IMR-90 (cell line): ENCODE measurements at regions not wholly inside any gene's neighbourhood (a gene's known extent, or its start where the extent isn't known, plus 50 kb on each side); places are given as distances from the start of the nearest gene placed in this dataset.

Source experiments
- ATAC-seq: fragments of 200-7000 bp; cut with Tn5 transposase; 2 replicates; pipeline ENCODE4 v1.9.1; 2020; ENCODE audit warnings: low read depth, mild to moderate bottlenecking, moderate library complexity
- BruUV-seq: library from RNA; stranded (reverse); fragments of 400-500 nt; replicated peaks from 2 replicates; lab custom pipeline; 2021; lab: Mats Ljungman, UMichigan
- CTCF ChIA-PET: fragments of 300-600 bp; formaldehyde crosslinking; extraction: SDS; loops from one replicate; lab custom pipeline; 2021; ENCODE audit warnings: antibody characterized with exemption; lab: Yijun Ruan, JAX
- POLR2A ChIA-PET: fragments of 300-600 bp; sonication (Branson Sonifier 250); formaldehyde crosslinking; loops from one replicate; lab custom pipeline; 2022; ENCODE audit warnings: antibody characterized with exemption; ENCODE audit not compliant: unreplicated experiment; lab: Charles Lee
- DNase-seq: peaks from one replicate; pipeline ENCODE4 v3.0.0; 2013
- H2AFZ ChIP-seq: replicated peaks from 2 replicates; pipeline ENCODE3; 2013; ENCODE audit warnings: low read length, mild to moderate bottlenecking; ENCODE audit not compliant: poor library complexity
- H2AK5ac ChIP-seq: 2 replicates; pipeline ENCODE4 v1.6.1; 2013; ENCODE audit warnings: low read depth, low read length, inconsistent platforms
- H2AK9ac ChIP-seq: replicated peaks from 2 replicates; pipeline ENCODE3; 2013; ENCODE audit warnings: mild to moderate bottlenecking, low read depth, low read length, moderate library complexity; ENCODE audit not compliant: poor library complexity
- H2BK120ac ChIP-seq: 2 replicates; pipeline ENCODE4 v1.6.1; 2013; ENCODE audit warnings: low read depth, low read length, inconsistent platforms
- H2BK15ac ChIP-seq: 3 replicates; pipeline ENCODE4 v1.6.1; 2013; ENCODE audit warnings: low read depth, low read length, inconsistent platforms
- H2BK20ac ChIP-seq: 2 replicates; pipeline ENCODE4 v1.6.1; 2013; ENCODE audit warnings: low read depth, mild to moderate bottlenecking, inconsistent platforms, low read length, moderate library complexity
- H2BK5ac ChIP-seq: 2 replicates; pipeline ENCODE4 v1.6.1; 2013; ENCODE audit warnings: mild to moderate bottlenecking, low read depth, low read length, inconsistent platforms; ENCODE audit not compliant: poor library complexity, severe bottlenecking
- H3K14ac ChIP-seq: replicated peaks from 2 replicates; pipeline ENCODE4 v1.6.1; 2013; ENCODE audit warnings: low read depth, low read length, inconsistent platforms
- H3K18ac ChIP-seq: 2 replicates; pipeline ENCODE4 v1.6.1; 2013; ENCODE audit warnings: low read depth, low read length, control low read depth
- H3K23ac ChIP-seq: 2 replicates; pipeline ENCODE4 v1.6.1; 2013; ENCODE audit warnings: low read depth, low read length, inconsistent platforms
- H3K27ac ChIP-seq: 2 replicates; pipeline ENCODE4 v1.5.1; 2013; ENCODE audit warnings: mild to moderate bottlenecking, control low read depth, low read length; ENCODE audit not compliant: insufficient read depth
- H3K27me3 ChIP-seq: 2 replicates; pipeline ENCODE4 v1.6.1; 2013; ENCODE audit warnings: low read length; ENCODE audit not compliant: control insufficient read depth, insufficient read depth
- H3K36me3 ChIP-seq: 2 replicates; pipeline ENCODE4 v1.6.1; 2013; ENCODE audit warnings: low read length, mixed read lengths; ENCODE audit not compliant: control insufficient read depth, insufficient read depth
- H3K4ac ChIP-seq: 2 replicates; pipeline ENCODE4 v1.6.1; 2013; ENCODE audit warnings: low read depth, low read length, inconsistent platforms
- H3K4me1 ChIP-seq: 2 replicates; pipeline ENCODE4 v1.6.1; 2013; ENCODE audit warnings: low read length, mixed read lengths; ENCODE audit not compliant: control insufficient read depth, insufficient read depth
- H3K4me2 ChIP-seq: 2 replicates; pipeline ENCODE4 v1.6.1; 2013; ENCODE audit warnings: low read depth, mild to moderate bottlenecking, control low read depth, low read length, moderate library complexity
- H3K4me3 ChIP-seq: 2 replicates; pipeline ENCODE4 v1.5.1; 2013; ENCODE audit warnings: low read depth, mild to moderate bottlenecking, control low read depth, low read length, moderate library complexity; ENCODE audit not compliant: insufficient read depth
- H3K56ac ChIP-seq: 2 replicates; pipeline ENCODE4 v1.6.1; 2013; ENCODE audit warnings: low read length, inconsistent platforms; ENCODE audit not compliant: insufficient read depth; ENCODE audit errors: extremely low read depth
- H3K79me1 ChIP-seq, 2 experiments: 2 replicates each; pipeline ENCODE4 v1.6.1; 2013; ENCODE audit warnings: low read length in 2 of 2, inconsistent platforms in 1 of 2, low read depth in 1 of 2
- H3K9ac ChIP-seq: 2 replicates; pipeline ENCODE4 v1.6.1; 2013; ENCODE audit warnings: low read depth, low read length, control low read depth
- H3K9me1 ChIP-seq: 2 replicates; pipeline ENCODE4 v1.6.1; 2013; ENCODE audit warnings: low read length, inconsistent platforms; ENCODE audit not compliant: insufficient read depth
- H3K9me3 ChIP-seq: 2 replicates; pipeline ENCODE4 v1.6.1; 2013; ENCODE audit warnings: low read length; ENCODE audit not compliant: control insufficient read depth, insufficient read depth
- H4K20me1 ChIP-seq: 2 replicates; pipeline ENCODE4 v1.6.1; 2013; ENCODE audit warnings: low read length, inconsistent platforms; ENCODE audit not compliant: insufficient read depth
- H4K5ac ChIP-seq: 2 replicates; pipeline ENCODE4 v1.6.1; 2013; ENCODE audit warnings: mild to moderate bottlenecking, low read depth, low read length, control low read depth
- H4K8ac ChIP-seq, 2 experiments: 2 replicates each; pipeline ENCODE4 v1.6.1; 2013; ENCODE audit warnings: low read depth in 2 of 2, low read length in 2 of 2, control low read depth in 1 of 2, inconsistent platforms in 1 of 2
- H4K91ac ChIP-seq: 2 replicates; pipeline ENCODE4 v1.6.1; 2013; ENCODE audit warnings: low read depth, low read length, inconsistent platforms; ENCODE audit not compliant: insufficient read depth
- BHLHE40 ChIP-seq: fragments of 150-350 bp; IDR thresholded peaks from 2 replicates; pipeline ENCODE4 v1.6.1; 2016; ENCODE audit warnings: mild to moderate bottlenecking, low read depth, low read length
- CHD1 ChIP-seq: IDR thresholded peaks from 2 replicates; pipeline ENCODE4 v1.6.1; 2012; ENCODE audit warnings: low read depth, low read length, improper control_type of control experiment
- FOS ChIP-seq: fragments of 150-350 bp; IDR thresholded peaks from 2 replicates; pipeline ENCODE4 v1.6.1; 2016; ENCODE audit warnings: low read depth, low read length
- MAFK ChIP-seq: IDR thresholded peaks from 2 replicates; pipeline ENCODE4 v1.6.1; 2012; ENCODE audit warnings: low read depth, low read length, improper control_type of control experiment
- MAZ ChIP-seq: IDR thresholded peaks from 2 replicates; pipeline ENCODE4 v1.6.1; 2012; ENCODE audit warnings: low read depth, mild to moderate bottlenecking, low read length, improper control_type of control experiment, moderate library complexity, borderline replicate concordance
- MXI1 ChIP-seq: IDR thresholded peaks from 2 replicates; pipeline ENCODE4 v1.6.1; 2012; ENCODE audit warnings: low read depth, mild to moderate bottlenecking, low read length, moderate library complexity, borderline replicate concordance
- POLR2A ChIP-seq: IDR thresholded peaks from 2 replicates; pipeline ENCODE4 v1.6.1; 2012; ENCODE audit warnings: mild to moderate bottlenecking, low read depth, low read length
- RAD21 ChIP-seq: IDR thresholded peaks from 2 replicates; pipeline ENCODE4 v1.6.1; 2012; ENCODE audit warnings: low read length, improper control_type of control experiment
- RCOR1 ChIP-seq: IDR thresholded peaks from 2 replicates; pipeline ENCODE4 v1.6.1; 2012; ENCODE audit warnings: mild to moderate bottlenecking, low read length, improper control_type of control experiment; ENCODE audit not compliant: insufficient replicate concordance
- RFX5 ChIP-seq: IDR thresholded peaks from 2 replicates; pipeline ENCODE4 v1.8.0; 2012; ENCODE audit warnings: low read depth, mild to moderate bottlenecking, low read length, moderate library complexity
- SMC3 ChIP-seq: fragments of 150-350 bp; IDR thresholded peaks from 2 replicates; pipeline ENCODE4 v1.6.1; 2016; ENCODE audit warnings: low read depth, mild to moderate bottlenecking, antibody characterized with exemption, low read length, moderate library complexity
- WGBS, 2 experiments: methylation state at CpG; one replicate each; pipeline versions ENCODE4 v1.1.5 to v1.1.7; 2013; ENCODE audit warnings: missing lambda C conversion rate in 2 of 2; ENCODE audit not compliant: insufficient read length in 1 of 2; ENCODE audit errors: extremely low coverage in 2 of 2; 5-methylcytosine and 5-hydroxymethylcytosine counted together
- dilution Hi-C: fragments of 300-500 bp; cut with HindIII; formaldehyde crosslinking; loops from one replicate; pipeline ENCODE4 v1.14.3; 2018; ENCODE audit warnings: low sequenced_read_pairs; ENCODE audit not compliant: unreplicated experiment
- in situ Hi-C: fragments of 300-500 bp; cut with MboI; formaldehyde crosslinking; loops from 3 replicates; pipeline ENCODE4 v1.14.3; 2019; ENCODE audit warnings: low sequenced_read_pairs, inconsistent platforms, mixed read lengths
- intact Hi-C: fragments of 100-400 bp; cut with micrococcal nuclease; formaldehyde crosslinking; loops from 2 replicates; pipeline ENCODE4 v1.10.0; 2022
- TF ChIP-seq, protein P1 (sequence below): conservative IDR thresholded peaks from 2 replicates; pipeline ENCODE4 v1.5.1; 2012; ENCODE audit warnings: mild to moderate bottlenecking, low read depth, low read length, improper control_type of control experiment
- TF ChIP-seq, protein P2 (sequence below): fragments of 150-350 bp; IDR thresholded peaks from 2 replicates; pipeline ENCODE4 v1.6.1; 2017; ENCODE audit warnings: mild to moderate bottlenecking, antibody characterized with exemption, low read length, low read depth
- TF ChIP-seq, protein P3 (sequence below): fragments of 150-350 bp; IDR thresholded peaks from 2 replicates; pipeline ENCODE4 v1.6.1; 2016; ENCODE audit warnings: low read depth, mild to moderate bottlenecking, low read length, moderate library complexity, borderline replicate concordance

DNA sequence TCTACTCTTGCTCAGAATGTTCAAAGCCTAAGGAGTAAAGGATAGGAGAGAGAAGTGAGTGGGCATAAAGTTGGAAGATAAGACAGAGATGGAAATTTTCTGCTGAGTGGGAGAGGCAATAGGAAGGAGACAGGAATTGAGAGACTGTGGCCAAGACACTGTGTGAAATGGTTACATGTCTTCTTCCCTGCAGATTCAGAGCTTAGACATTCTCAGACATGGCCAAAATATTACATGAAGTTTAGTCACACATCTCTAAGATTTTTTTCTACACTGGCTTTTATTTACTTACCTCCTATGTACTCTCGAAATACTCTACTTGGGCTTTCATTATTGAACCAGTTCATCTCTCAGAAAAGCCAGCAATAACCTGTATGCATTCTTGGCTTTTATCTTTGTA lies 363.0 kb upstream of the FANCL start:
- dilution Hi-C loops (no loop called here), in situ Hi-C loops (no loop called here), intact Hi-C loops (no loop called here)
- TF ChIP-seq RCOR1 (no peak), RAD21 (no peak), MAFK (no peak), SMC3 (no peak), MAZ (no peak), BHLHE40 (no peak), CHD1 (no peak), POLR2A (no peak), RFX5 (no peak), MXI1 (no peak), FOS (no peak)
- TF ChIP-seq, protein P1, sequence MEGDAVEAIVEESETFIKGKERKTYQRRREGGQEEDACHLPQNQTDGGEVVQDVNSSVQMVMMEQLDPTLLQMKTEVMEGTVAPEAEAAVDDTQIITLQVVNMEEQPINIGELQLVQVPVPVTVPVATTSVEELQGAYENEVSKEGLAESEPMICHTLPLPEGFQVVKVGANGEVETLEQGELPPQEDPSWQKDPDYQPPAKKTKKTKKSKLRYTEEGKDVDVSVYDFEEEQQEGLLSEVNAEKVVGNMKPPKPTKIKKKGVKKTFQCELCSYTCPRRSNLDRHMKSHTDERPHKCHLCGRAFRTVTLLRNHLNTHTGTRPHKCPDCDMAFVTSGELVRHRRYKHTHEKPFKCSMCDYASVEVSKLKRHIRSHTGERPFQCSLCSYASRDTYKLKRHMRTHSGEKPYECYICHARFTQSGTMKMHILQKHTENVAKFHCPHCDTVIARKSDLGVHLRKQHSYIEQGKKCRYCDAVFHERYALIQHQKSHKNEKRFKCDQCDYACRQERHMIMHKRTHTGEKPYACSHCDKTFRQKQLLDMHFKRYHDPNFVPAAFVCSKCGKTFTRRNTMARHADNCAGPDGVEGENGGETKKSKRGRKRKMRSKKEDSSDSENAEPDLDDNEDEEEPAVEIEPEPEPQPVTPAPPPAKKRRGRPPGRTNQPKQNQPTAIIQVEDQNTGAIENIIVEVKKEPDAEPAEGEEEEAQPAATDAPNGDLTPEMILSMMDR: no peak
- TF ChIP-seq, protein P2, sequence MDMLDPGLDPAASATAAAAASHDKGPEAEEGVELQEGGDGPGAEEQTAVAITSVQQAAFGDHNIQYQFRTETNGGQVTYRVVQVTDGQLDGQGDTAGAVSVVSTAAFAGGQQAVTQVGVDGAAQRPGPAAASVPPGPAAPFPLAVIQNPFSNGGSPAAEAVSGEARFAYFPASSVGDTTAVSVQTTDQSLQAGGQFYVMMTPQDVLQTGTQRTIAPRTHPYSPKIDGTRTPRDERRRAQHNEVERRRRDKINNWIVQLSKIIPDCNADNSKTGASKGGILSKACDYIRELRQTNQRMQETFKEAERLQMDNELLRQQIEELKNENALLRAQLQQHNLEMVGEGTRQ: no peak
- TF ChIP-seq, protein P3, sequence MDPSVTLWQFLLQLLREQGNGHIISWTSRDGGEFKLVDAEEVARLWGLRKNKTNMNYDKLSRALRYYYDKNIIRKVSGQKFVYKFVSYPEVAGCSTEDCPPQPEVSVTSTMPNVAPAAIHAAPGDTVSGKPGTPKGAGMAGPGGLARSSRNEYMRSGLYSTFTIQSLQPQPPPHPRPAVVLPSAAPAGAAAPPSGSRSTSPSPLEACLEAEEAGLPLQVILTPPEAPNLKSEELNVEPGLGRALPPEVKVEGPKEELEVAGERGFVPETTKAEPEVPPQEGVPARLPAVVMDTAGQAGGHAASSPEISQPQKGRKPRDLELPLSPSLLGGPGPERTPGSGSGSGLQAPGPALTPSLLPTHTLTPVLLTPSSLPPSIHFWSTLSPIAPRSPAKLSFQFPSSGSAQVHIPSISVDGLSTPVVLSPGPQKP: no peak
- H3K79me1 ChIP-seq: no peaks in the 10 kb centered on the region
- no peak overlapping the region for H3K23ac ChIP-seq
- H3K18ac ChIP-seq: no peak overlapping the region
- no peak overlapping the region for H2BK120ac ChIP-seq
- ATAC-seq (no peak), DNase-seq (no peak)
- CTCF ChIA-PET: no interaction called here
- POLR2A ChIA-PET: no interaction called here
- no peak overlapping the region for H2BK20ac ChIP-seq
- no peak overlapping the region for H2AK9ac ChIP-seq
- H3K9me1 ChIP-seq: no peaks in the 10 kb centered on the region
- H4K91ac ChIP-seq: no peak overlapping the region
- H3K27ac ChIP-seq: no peak overlapping the region
- no peak overlapping the region for H3K14ac ChIP-seq
- H2AFZ ChIP-seq: no peak overlapping the region
- no peak overlapping the region for H3K4me3 ChIP-seq
- no peak overlapping the region for H3K4me2 ChIP-seq
- no peak overlapping the region for H2BK15ac ChIP-seq
- H4K5ac ChIP-seq: no peak overlapping the region
- H2AK5ac ChIP-seq: no peak overlapping the region
- no peak overlapping the region for H3K56ac ChIP-seq
- H4K8ac ChIP-seq: no peak overlapping the region
- H3K9me3 ChIP-seq: no peaks in the 10 kb centered on the region
- no peak overlapping the region for H2BK5ac ChIP-seq
- no peak overlapping the region for H3K9ac ChIP-seq
- H3K4me1 ChIP-seq: no peaks in the 10 kb centered on the region
- H3K4ac ChIP-seq: no peak overlapping the region
- WGBS, 2 experiments: no CpG with 5 or more reads among the region's 1 CpG
- H3K27me3 ChIP-seq: no peaks in the 10 kb centered on the region
- no peaks in the 10 kb centered on the region for H4K20me1 ChIP-seq
- BruUV-seq: no TSS peak
- H3K36me3 ChIP-seq: no peaks in the 10 kb centered on the region
